GM12875 (cell line): ENCODE measurements at regions not wholly inside any gene's neighbourhood (a gene's known extent, or its start where the extent isn't known, plus 50 kb on each side); places are given as distances from the start of the nearest gene placed in this dataset.

ENCODE experiments used
- H3K4me3 ChIP-seq: one replicate; pipeline ENCODE4 v1.5.1; 2011; ENCODE audit warnings: low read depth, low read length, control low read depth
- CTCF ChIP-seq: IDR thresholded peaks from 2 replicates; pipeline ENCODE4 v1.5.1; 2011; ENCODE audit warnings: low read depth, mild to moderate bottlenecking, control low read depth, inconsistent platforms, low read length, moderate library complexity, borderline replicate concordance; ENCODE audit not compliant: insufficient read depth

- TF ChIP-seq CTCF = no peak
- no peak overlapping the region for H3K4me3 ChIP-seq
These were observed 333.5 kb downstream of the LRIG3 start for GRCh38 chr12:58586762-58587161.

GRCh38 chr12:58588770-58589169, 331.5 kb downstream of the LRIG3 start:
- TF ChIP-seq CTCF = no peak
- H3K4me3 ChIP-seq = no peak overlapping the region

GRCh38 chr12:58592475-58593207, 327.7 kb downstream of the LRIG3 start:
- no peak overlapping the region for H3K4me3 ChIP-seq
- no peak for TF ChIP-seq CTCF

- no peak overlapping the region for H3K4me3 ChIP-seq
- TF ChIP-seq CTCF = no peak
These were observed 326.6 kb downstream of the LRIG3 start for GRCh38 chr12:58593557-58594304.

- no peak for TF ChIP-seq CTCF
- no peak overlapping the region for H3K4me3 ChIP-seq
These were observed 323.9 kb downstream of the LRIG3 start for GRCh38 chr12:58596381-58596780.

GRCh38 chr12:58601529-58601928, 318.8 kb downstream of the LRIG3 start:
- TF ChIP-seq CTCF = no peak
- H3K4me3 ChIP-seq = no peak overlapping the region

- no peak overlapping the region for H3K4me3 ChIP-seq
- TF ChIP-seq CTCF = no peak
These were observed 318.1 kb downstream of the LRIG3 start for GRCh38 chr12:58602179-58602578.
